H7 (cell line): ENCODE measurements at regions not wholly inside any gene's neighbourhood (a gene's known extent, or its start where the extent isn't known, plus 50 kb on each side); places are given as distances from the start of the nearest gene placed in this dataset.
"Not testable (repeated sequence)": the region's sequence is repeated elsewhere in the genome, so short reads cannot be mapped to it uniquely, and the experiment has no call there.

Experiments used
- DNase-seq: peaks from one replicate; pipeline ENCODE4 v3.0.0; 2012
- H3K27me3 ChIP-seq: 2 replicates; pipeline ENCODE4 v1.6.0; 2011; ENCODE audit warnings: mild to moderate bottlenecking, low read length; ENCODE audit not compliant: control insufficient read depth, insufficient read depth
- H3K36me3 ChIP-seq: replicated peaks from 2 replicates; pipeline ENCODE4 v1.5.1; 2011; ENCODE audit warnings: low read length; ENCODE audit not compliant: control insufficient read depth, insufficient read depth
- H3K4me3 ChIP-seq: 2 replicates; pipeline ENCODE4 v1.5.1; 2011; ENCODE audit warnings: low read depth, mild to moderate bottlenecking, control low read depth, low read length, moderate library complexity; ENCODE audit not compliant: insufficient read depth

DNA sequence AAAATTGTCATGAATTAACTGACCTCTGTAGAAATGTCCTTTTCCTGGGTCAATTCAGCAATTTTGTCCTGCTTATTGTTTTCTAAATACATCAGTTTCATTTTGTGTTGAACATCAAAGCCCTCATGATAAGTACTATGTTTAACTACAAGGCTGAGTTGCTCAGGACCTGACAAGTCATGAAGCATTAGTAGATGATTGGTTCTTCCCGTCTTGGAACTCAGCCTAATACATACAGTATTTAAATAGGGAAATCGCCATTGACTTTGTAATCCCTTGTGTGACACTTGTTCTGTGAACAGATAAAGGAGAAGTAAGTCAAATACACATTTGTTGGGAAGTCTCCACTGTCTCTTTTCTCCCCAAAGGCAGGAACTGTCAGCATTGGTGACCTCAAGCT is 109.6 kb upstream of the POMZP3 start:
- DNase-seq, H3K4me3 ChIP-seq, H3K36me3 ChIP-seq, H3K27me3 ChIP-seq: not testable (repeated sequence)

DNA sequence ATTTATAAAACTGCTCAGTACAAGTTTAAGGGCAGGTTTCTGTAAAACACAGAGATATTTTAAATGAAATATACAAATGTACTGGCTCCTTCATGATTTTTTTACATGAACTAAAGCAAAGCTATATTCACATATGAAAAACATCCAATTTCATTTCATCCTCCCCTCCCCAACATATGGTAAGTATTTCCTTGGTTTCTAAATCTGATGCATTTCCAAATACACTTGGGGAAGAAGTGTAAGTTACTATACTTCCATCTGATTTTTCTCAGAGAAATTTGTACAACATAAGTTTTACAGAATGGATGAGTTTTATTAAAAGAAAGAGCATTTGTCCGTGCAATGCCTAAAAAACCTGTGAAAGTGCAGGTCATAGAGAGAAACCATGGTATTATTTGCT is 109.0 kb upstream of the POMZP3 start:
- not testable (repeated sequence) for DNase-seq, H3K4me3 ChIP-seq, H3K36me3 ChIP-seq, H3K27me3 ChIP-seq

DNA sequence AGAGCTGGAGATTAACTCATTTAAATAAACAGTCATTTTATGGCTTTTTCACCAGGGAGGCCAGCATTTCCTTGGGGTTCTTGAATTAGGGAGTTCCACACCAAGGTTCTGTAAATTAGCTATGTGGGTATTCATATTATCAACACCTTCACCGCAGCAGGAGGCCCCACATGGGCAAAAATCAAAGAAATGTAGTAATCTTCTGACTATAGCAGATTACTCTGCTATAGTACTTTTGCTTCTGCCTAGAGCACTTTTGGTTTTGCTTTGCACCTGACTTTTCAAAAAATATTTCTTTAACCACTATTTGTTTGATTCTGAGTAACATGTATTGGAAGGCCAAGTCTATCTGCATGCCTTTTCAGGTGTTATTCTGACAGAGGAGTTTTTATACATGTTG is 108.6 kb upstream of the POMZP3 start:
- not testable (repeated sequence) for DNase-seq, H3K4me3 ChIP-seq, H3K27me3 ChIP-seq, H3K36me3 ChIP-seq

DNA sequence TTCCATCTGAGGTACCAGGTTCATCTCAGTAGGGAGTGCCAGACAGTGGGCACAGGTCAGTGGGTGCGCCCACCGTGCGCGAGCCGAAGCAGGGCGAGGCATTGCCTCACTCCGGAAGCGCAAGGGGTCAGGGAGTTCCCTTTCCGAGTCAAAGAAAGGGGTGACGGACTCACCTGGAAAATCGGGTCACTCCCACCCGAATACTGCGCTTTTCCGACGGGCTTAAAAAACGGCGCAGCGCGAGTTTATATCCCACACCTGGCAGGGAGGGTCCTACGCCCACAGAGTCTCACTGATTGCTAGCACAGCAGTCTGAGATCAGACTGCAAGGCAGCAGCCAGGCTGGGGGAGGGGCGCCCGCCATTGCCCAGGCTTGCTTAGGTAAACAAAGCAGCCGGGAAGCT is 101.5 kb upstream of the POMZP3 start:
- not testable (repeated sequence) for H3K27me3 ChIP-seq, DNase-seq, H3K36me3 ChIP-seq
- peak overlapping the region; percentile 28 for H3K4me3 ChIP-seq

DNA sequence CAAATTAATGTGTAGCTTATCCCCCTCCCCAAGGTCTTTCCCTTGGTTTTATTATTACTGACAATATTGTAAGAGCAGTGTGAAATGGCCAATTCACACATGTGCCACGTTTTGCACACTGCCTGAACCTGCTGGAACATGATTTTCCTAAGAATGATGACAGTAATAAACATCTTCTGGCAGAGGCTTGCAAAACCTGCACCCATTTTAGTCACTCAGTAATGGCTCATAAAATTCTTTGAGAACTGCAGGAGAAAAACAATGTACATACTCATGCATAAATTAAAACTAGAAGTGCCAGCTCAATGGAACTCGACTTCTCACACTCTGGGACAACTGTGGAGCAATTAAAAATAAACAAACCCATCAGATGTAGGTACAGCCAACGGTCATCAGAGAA is 96.8 kb upstream of the POMZP3 start:
- H3K36me3 ChIP-seq, H3K4me3 ChIP-seq, DNase-seq, H3K27me3 ChIP-seq: not testable (repeated sequence)

DNA sequence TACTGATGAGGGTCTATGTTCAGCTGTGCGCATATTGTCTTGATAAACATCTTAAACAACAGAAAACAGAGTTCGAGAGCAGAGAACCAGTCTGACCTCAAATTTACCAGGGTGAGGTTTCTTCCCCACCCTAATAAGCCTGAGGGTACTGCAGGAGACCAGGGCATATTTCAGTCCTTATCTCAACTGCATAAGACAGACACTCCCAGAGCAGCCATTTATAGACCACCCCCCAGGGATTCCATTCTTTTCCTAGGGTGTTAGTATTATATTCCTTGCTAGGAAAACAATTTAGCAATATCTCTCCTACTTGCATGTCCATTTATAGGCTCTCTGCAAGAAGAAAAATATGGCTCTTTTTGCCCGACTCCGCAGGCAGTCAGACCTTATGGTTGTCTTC is 89.5 kb upstream of the POMZP3 start:
- not testable (repeated sequence) for H3K4me3 ChIP-seq, DNase-seq, H3K36me3 ChIP-seq, H3K27me3 ChIP-seq

DNA sequence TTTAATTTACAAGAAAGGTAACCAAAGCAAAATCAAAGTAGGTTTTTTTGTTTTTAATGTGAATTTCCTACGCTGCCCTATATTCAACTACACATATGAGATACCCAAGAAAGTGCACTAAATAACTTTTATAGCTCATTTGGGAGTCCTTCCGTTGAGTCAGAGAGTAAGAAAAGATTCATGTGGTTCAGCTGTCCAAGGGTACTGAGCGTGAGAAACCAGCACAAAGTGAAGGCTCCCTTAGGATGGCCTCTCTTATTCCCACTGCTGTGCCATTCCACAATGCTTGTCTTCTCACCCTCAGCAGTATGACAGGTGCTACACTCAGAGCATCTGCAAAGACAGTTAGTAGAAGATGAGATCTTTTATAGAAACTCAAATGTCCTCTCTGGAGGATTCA is 85.8 kb upstream of the POMZP3 start:
- not testable (repeated sequence) for H3K4me3 ChIP-seq, H3K36me3 ChIP-seq, DNase-seq, H3K27me3 ChIP-seq

DNA sequence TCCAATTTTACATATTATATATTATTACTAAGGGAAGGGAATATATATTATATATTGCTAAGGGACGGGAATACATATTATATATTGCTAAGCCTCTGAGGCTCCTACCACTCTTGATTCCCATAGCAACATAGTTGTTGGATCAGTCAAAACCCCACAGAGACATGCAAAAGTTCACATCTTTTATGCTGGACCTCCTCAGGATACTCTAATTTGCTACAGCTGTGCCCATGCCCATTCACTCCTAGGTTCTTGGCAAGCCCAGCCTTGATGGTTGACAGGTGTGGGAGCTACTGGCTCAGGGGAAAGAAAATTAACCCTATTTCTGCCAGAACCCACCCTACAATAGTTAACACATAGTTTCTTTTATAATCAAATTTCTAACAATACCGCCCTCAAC is 84.6 kb upstream of the POMZP3 start:
- DNase-seq, H3K36me3 ChIP-seq, H3K27me3 ChIP-seq, H3K4me3 ChIP-seq: not testable (repeated sequence)

DNA sequence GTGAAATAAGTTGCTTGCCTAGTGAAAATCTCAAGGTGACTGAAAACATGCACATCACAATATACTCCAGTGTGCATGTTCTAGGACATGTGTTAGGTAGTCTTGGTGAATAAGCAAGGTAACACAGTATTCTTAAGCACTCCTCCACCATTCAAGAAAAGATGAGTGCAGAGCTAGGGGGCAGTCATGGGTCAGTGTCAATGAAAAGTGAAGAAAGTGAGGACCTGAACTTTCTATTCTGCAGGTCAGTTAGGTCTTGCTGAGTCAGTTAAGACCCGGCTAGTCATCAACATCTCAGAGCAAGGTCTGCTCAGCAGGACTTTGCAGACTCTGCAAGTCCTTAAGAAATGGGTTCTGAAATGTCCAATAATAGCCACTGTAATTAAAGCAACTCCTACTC is 82.6 kb upstream of the POMZP3 start:
- not testable (repeated sequence) for H3K4me3 ChIP-seq, DNase-seq, H3K36me3 ChIP-seq

DNA sequence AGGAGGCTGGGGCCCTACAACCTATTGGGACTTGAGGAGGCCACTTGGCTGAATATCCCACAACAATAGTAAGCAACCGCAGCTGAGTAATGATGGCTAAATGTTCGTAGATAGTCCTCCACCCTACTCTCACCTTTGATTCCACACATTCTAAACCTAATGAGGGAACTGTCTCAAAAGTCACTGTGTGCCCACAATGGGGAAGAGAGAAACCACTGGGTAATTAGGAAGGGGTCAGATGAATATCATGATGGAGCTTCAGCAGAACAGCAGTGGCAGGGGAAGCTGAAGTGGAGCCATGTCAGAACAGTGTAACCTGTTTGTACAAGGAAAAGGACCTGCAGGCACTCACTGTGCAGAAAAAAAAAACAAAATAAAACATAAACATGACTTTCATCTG is 81.4 kb upstream of the POMZP3 start:
- H3K36me3 ChIP-seq, H3K4me3 ChIP-seq, DNase-seq, H3K27me3 ChIP-seq: not testable (repeated sequence)

More for the DNA sequence above, 82.6 kb upstream of the POMZP3 start:
- not testable (repeated sequence) for H3K27me3 ChIP-seq

DNA sequence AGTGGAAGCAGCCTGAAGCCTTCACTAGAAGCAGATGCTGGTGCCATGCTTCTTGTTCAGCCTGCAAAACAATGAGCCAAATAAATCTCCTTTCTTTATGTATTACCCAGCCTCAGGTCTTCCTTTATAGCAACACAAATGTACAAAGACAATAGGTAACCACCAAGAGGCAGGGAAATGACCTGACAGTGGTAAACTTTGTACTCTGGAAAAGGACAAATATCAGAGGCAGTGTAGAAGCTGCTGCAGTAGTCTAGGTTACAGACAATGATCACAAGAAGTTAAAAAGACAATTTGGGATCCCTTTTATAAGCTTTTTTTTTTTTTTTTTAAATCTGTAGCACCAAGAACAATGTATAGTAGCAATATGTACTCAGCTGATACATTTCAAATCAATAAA is 76.7 kb upstream of the POMZP3 start:
- H3K27me3 ChIP-seq, H3K4me3 ChIP-seq, DNase-seq, H3K36me3 ChIP-seq: not testable (repeated sequence)

DNA sequence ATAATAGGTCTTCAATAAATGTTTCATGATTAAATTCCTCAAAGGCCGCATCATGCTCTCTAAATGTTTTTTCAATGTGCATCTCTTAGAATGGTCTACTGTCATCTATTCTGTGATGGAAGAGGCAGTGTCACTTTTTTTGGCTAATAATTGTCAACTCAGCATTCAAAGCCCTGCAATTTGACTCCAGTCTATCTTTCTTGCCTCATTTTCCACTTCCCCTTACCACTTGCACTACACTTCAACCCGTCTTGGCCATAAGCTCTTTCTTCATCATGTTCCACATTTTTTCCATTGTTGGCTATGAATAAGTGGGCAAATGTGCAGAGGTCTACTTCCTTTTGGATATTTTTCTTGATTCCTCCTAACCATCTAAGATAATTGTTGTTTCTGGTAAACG is 59.2 kb upstream of the POMZP3 start:
- not testable (repeated sequence) for H3K36me3 ChIP-seq, H3K27me3 ChIP-seq, DNase-seq, H3K4me3 ChIP-seq

DNA sequence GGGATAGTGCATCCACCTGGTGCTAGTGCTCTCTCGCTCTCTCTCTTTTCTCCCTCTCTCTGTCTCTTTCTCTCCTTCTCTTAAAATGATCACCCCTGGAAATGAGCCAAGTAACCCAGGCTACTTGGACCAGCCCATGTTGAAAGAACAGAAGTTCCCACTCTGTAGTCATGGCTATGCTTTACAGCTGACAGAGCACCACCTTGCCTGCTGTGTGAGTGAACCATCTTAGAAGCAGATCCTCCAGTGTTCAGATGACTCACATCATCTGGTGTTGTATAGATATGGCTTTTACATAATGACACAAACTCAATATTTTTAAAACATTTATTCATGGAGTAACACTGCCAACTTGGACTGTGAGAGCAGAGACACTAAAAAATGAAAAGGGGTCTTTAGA is 57.7 kb upstream of the POMZP3 start:
- DNase-seq, H3K36me3 ChIP-seq, H3K4me3 ChIP-seq, H3K27me3 ChIP-seq: not testable (repeated sequence)

DNA sequence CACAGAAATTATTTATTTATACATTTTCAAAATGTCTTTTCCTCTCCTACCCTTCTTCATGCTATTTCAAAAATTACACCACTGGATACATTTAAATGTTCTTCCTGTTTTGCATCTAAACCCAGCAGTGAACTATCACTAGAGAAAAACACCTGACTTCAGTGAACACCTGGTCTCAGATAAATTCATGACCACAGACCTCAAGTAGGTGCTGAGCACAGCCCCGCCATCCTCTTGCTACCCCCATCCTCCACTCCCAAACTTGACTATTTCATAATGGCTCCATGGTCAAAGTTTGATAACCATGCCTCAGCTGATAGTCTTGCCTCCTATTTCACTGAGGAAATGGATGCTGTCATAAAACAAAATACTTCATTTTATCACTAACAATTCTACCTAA is 56.6 kb upstream of the POMZP3 start:
- DNase-seq, H3K36me3 ChIP-seq, H3K27me3 ChIP-seq, H3K4me3 ChIP-seq: not testable (repeated sequence)

DNA sequence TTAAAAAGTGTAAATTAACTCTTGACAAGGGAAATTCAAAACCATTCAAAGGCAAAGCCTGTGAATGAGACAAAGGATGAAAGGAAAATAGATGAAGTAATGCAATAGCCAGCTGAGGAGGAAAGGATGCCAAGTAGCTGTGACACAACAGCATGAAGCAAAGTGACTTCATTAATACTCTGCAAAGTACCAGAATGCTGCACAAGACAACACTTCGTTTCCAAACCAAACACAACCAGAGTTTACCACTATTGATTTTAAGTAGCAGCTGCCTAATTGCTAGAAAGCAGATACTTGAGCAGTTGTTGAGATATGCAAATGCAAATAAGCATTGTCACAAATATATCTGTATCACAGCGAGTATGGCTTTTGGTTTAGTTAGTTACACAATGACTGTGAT is 54.7 kb upstream of the POMZP3 start:
- not testable (repeated sequence) for DNase-seq, H3K27me3 ChIP-seq, H3K36me3 ChIP-seq, H3K4me3 ChIP-seq

DNA sequence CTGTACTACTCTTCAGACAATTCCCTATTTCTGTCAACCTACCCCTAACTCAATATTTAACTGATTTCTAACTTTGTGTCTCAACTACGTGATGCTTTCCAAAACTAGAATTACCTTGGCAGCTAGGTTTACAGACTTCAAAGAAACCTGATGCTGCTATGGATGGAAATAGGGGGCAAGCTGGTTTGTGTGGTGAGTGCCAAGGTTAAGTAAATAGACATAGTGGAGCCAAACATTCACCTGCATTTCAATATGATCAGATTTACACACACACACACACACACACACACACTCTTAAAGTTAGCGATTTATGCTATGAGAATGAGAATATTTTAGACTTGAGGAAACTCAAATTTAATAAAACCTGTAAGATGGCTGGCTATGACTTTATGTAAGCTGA is 52.1 kb upstream of the POMZP3 start:
- H3K4me3 ChIP-seq, H3K36me3 ChIP-seq, DNase-seq, H3K27me3 ChIP-seq: not testable (repeated sequence)
